HUES64 (cell line): ENCODE measurements at regions not wholly inside any gene's neighbourhood (a gene's known extent, or its start where the extent isn't known, plus 50 kb on each side); places are given as distances from the start of the nearest gene placed in this dataset.
A peak's percentile ranks its signal among the peaks of the same experiment; 100 is the strongest.
"Not testable (repeated sequence)": the region's sequence is repeated elsewhere in the genome, so short reads cannot be mapped to it uniquely, and the experiment has no call there.

Source experiments
- H3K27ac ChIP-seq: 2 replicates; pipeline ENCODE4 v1.7.0; 2013; ENCODE audit warnings: low read depth, low read length, inconsistent platforms
- H3K27me3 ChIP-seq: 2 replicates; pipeline ENCODE4 v1.6.1; 2013; ENCODE audit warnings: mild to moderate bottlenecking, low read length; ENCODE audit not compliant: insufficient read depth
- H3K36me3 ChIP-seq: 2 replicates; pipeline ENCODE4 v1.6.1; 2013; ENCODE audit warnings: mild to moderate bottlenecking, low read length; ENCODE audit not compliant: insufficient read depth
- H3K4me1 ChIP-seq: 2 replicates; pipeline ENCODE4 v1.6.1; 2013; ENCODE audit warnings: mild to moderate bottlenecking, low read length, moderate library complexity; ENCODE audit not compliant: insufficient read depth
- H3K4me3 ChIP-seq: 2 replicates; pipeline ENCODE4 v1.5.1; 2013; ENCODE audit warnings: mild to moderate bottlenecking, low read length, moderate library complexity
- H3K9ac ChIP-seq: 2 replicates; pipeline ENCODE4 v1.6.1; 2013; ENCODE audit warnings: mild to moderate bottlenecking, low read depth, low read length
- H3K9me3 ChIP-seq: 2 replicates; pipeline ENCODE4 v1.6.1; 2013; ENCODE audit warnings: low read depth, low read length; ENCODE audit not compliant: insufficient read depth
- WGBS: fragments of 150-250, 120-280 bp; methylation state at CpG from one replicate; pipeline ENCODE4 v1.1.7; 2013; ENCODE audit warnings: missing lambda C conversion rate; 5-methylcytosine and 5-hydroxymethylcytosine counted together

DNA sequence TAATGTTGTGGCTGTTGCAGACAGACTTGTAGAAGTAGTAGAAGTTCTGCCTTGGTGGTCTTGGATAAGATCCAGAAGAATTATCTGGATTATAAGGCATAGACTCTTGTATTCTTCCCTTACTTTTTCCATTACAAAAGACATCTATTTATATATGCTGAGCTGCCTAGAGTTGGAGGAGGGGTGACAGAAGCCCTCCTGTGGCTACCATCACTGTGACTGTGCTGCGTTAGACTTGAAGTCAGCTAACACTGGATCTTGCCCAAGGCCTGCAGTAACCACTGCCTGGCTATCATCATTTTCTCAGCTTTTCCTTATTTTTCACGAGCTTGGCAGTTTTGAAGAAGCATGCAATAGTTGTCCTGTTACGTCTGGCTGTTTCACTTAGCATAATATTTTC, 684.8 kb upstream of the BCHE start:
- no peak overlapping the region for H3K4me3 ChIP-seq
- WGBS, result 85% methylated on average over 3 of the region's 3 CpGs
- peaks cover 4% of the 10 kb centered on the region; the same call in 1 of the 2 replicates for H3K4me1 ChIP-seq
- no peaks in the 10 kb centered on the region for H3K36me3 ChIP-seq
- H3K27me3 ChIP-seq, result no peaks in the 10 kb centered on the region
- no peaks in the 10 kb centered on the region for H3K9me3 ChIP-seq
- H3K9ac ChIP-seq, result no peak overlapping the region
- no peak overlapping the region for H3K27ac ChIP-seq

- Histone ChIP-seq H3K36me3 (no peaks in the 10 kb centered on the region), H3K4me1 (peaks cover 4% of the 10 kb centered on the region; the same call in 1 of the 2 replicates)
- WGBS, result 100% methylated on average over 1 of the region's 2 CpGs
Observed at GRCh38 chr3:166519443-166519842, 682.2 kb upstream of the BCHE start.

GRCh38 chr3:166518040-166518439, 680.8 kb upstream of the BCHE start:
- whole genome bisulfite sequencing, result 94% methylated on average over 2 of the region's 2 CpGs
- Histone ChIP-seq H3K27ac (no peak overlapping the region), H3K36me3 (no peaks in the 10 kb centered on the region), H3K4me3 (no peak overlapping the region), H3K9ac (no peak overlapping the region), H3K4me1 (peaks cover 4% of the 10 kb centered on the region; the same call in 1 of the 2 replicates), H3K27me3 (no peaks in the 10 kb centered on the region), H3K9me3 (0 out of 2 replicates have a peak, but pooled peaks cover 5% of the 10 kb centered on the region)

More at GRCh38 chr3:166519443-166519842, 682.2 kb upstream of the BCHE start:
- H3K9ac ChIP-seq, result no peak overlapping the region
- no peak overlapping the region for H3K4me3 ChIP-seq
- no peaks in the 10 kb centered on the region for H3K27me3 ChIP-seq
- no peaks in the 10 kb centered on the region for H3K9me3 ChIP-seq
- no peak overlapping the region for H3K27ac ChIP-seq

- no peak overlapping the region for H3K4me3 ChIP-seq
- WGBS, result 76% methylated on average over 4 of the region's 4 CpGs
- no peaks in the 10 kb centered on the region for H3K36me3 ChIP-seq
- no peaks in the 10 kb centered on the region for H3K27me3 ChIP-seq
- H3K27ac ChIP-seq, result no peak overlapping the region
- no peak overlapping the region for H3K9ac ChIP-seq
- no peaks in the 10 kb centered on the region for H3K4me1 ChIP-seq
- H3K9me3 ChIP-seq, result 0 out of 2 replicates have a peak, but pooled peaks cover 10% of the 10 kb centered on the region
Observed at GRCh38 chr3:166510382-166510781, 673.2 kb upstream of the BCHE start.

- not testable (repeated sequence) for H3K27me3 ChIP-seq, H3K9ac ChIP-seq, H3K9me3 ChIP-seq, H3K4me3 ChIP-seq, H3K36me3 ChIP-seq, H3K27ac ChIP-seq
- WGBS, result 93% methylated on average over 2 of the region's 2 CpGs
- H3K4me1 ChIP-seq, result peaks cover 11% of the 10 kb centered on the region
Observed at GRCh38 chr3:166500420-166500819, 663.2 kb upstream of the BCHE start.

DNA sequence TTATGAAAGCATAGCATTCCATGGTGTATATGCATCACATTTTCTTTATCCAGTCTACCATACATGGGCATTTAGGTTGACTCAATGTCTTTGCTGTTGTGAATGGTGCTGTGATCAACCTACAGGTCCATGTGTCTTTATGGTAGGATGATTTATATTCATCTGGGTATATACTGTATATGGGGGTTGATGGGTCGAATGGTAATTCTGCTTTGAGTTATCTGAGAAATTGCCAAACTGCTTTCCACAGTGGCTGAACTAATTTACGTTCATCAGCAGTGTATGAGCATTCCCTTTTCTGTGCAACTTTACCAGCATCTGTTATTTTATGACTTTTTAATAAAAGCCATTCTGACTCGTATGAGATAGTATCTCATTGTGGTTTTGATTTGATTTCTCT, 662.4 kb upstream of the BCHE start:
- Histone ChIP-seq H3K9me3 (no peaks in the 10 kb centered on the region), H3K9ac (no peak overlapping the region), H3K27ac (no peak overlapping the region), H3K36me3 (no peaks in the 10 kb centered on the region), H3K4me1 (peaks cover 11% of the 10 kb centered on the region), H3K4me3 (no peak overlapping the region), H3K27me3 (no peaks in the 10 kb centered on the region)
- WGBS, result 96% methylated on average over 3 of the region's 3 CpGs

DNA sequence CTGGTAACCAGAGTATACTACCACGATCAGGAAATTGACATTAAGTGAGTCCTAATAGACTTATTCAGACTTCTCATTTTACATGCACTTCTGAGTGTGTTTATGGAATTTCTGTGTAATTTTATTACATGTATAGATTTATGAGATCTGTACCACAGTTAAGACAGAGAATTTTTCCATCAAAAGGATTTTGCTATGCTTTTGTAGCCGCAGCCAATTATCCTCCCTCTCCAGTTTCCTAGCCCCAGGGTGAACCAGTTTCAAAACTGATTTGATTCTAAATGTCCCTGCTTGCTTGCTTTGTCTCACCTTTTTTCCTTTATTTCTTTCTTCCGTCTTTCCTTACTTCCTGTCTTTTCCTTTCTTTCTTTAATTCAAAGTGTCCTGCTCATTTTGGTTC, 661.2 kb upstream of the BCHE start:
- H3K9me3 ChIP-seq, result no peaks in the 10 kb centered on the region
- WGBS, result 85% methylated on average over 3 of the region's 3 CpGs
- peaks cover 11% of the 10 kb centered on the region for H3K4me1 ChIP-seq
- H3K27ac ChIP-seq, result peak overlapping the region; percentile 10; the same call in 1 of the 2 replicates
- no peaks in the 10 kb centered on the region for H3K27me3 ChIP-seq
- no peak overlapping the region for H3K9ac ChIP-seq
- no peak overlapping the region for H3K4me3 ChIP-seq
- no peaks in the 10 kb centered on the region for H3K36me3 ChIP-seq

DNA sequence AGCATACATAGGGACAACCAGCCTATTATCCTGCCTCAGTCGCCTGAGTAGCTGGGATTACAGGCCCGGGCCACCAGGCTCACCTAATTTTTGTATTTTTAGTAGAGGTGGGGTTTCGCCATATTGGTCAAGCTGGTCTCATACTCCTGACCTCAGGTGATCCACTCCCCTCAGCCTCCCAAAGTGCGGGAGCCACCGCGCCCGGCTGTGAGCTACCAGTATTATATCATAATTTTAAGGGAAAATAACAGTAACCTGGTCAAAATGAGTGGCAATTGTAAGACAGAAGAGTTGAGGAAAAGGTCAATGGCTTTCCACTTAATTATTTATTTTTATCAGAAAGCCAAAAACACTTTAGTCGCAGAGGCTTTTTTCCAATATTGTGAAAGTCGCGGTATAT, 652.6 kb upstream of the BCHE start:
- H3K27ac ChIP-seq, result no peak overlapping the region
- H3K9me3 ChIP-seq, result no peaks in the 10 kb centered on the region
- H3K27me3 ChIP-seq, result no peaks in the 10 kb centered on the region
- H3K4me1 ChIP-seq, result no peaks in the 10 kb centered on the region
- 95% methylated on average over 2 of the region's 10 CpGs for WGBS
- H3K9ac ChIP-seq, result no peak overlapping the region
- no peaks in the 10 kb centered on the region for H3K36me3 ChIP-seq
- no peak overlapping the region for H3K4me3 ChIP-seq

DNA sequence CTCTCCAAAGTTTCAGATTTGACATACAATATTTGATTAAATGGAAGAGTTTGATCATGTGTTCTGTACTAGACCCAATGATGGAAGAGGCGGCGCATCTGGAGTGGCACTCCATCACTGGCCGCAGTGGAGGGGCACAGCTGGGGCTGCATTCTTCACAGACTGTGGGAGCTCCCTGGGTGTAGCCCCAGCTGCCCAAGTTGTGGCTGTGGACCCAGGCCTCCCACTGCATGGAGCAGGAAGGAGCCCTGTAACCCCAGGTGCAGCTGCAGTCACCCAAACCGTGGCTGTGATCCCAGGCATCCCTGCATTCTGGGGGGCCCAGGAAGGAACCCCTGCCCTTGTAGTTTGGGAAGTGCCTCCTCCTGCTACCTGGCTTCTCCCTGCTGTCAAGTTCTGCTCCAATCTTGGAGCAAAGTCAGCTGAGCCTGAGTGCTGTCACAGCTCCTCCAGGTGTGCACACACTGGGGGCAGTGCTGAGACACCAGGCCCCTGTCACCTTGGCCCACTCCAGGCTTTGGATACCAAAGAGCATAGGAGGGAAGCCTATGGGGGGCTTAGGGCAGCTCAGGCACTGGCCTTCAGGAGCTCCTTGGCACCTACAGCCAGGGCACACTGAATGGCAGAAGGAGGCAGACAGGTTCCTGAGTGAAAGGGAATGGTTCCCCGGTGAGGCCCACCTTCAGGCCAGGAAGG, 651.9 kb upstream of the BCHE start:
- Histone ChIP-seq H3K4me3 (no peak overlapping the region), H3K9ac (no peak overlapping the region), H3K36me3 (no peaks in the 10 kb centered on the region), H3K27me3 (no peaks in the 10 kb centered on the region), H3K27ac (no peak overlapping the region), H3K4me1 (no peaks in the 10 kb centered on the region), H3K9me3 (no peaks in the 10 kb centered on the region)
- 99% methylated on average over 5 of the region's 5 CpGs for WGBS

DNA sequence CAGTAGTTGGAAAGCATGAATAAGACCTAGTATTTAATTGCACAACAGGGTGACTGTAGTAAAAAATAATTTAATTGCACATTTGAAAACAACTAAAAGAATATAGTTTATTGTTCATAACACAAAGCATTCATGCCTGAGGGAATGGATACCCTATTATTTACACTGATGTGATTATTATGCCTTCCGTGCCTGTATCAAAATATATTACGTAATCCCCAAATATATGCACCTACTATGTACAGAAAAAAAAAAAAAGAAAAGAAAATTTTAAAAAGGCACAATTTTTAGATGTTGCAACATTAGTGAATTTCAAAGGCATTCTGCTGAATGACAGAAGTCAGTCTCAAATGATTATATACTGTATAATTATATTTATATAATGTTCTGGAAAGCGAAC, 647.2 kb upstream of the BCHE start:
- Histone ChIP-seq H3K4me1 (no peaks in the 10 kb centered on the region), H3K36me3 (no peaks in the 10 kb centered on the region), H3K9ac (no peak overlapping the region), H3K27me3 (no peaks in the 10 kb centered on the region), H3K9me3 (no peaks in the 10 kb centered on the region), H3K27ac (no peak overlapping the region), H3K4me3 (no peak overlapping the region)
- WGBS, result no CpG with 5 or more reads among the region's 3 CpGs

- Histone ChIP-seq H3K27ac (no peak overlapping the region), H3K27me3 (no peaks in the 10 kb centered on the region), H3K4me1 (no peaks in the 10 kb centered on the region), H3K9ac (no peak overlapping the region), H3K4me3 (no peak overlapping the region), H3K36me3 (no peaks in the 10 kb centered on the region), H3K9me3 (no peaks in the 10 kb centered on the region)
Observed at GRCh38 chr3:166481340-166481739, 644.1 kb upstream of the BCHE start.

DNA sequence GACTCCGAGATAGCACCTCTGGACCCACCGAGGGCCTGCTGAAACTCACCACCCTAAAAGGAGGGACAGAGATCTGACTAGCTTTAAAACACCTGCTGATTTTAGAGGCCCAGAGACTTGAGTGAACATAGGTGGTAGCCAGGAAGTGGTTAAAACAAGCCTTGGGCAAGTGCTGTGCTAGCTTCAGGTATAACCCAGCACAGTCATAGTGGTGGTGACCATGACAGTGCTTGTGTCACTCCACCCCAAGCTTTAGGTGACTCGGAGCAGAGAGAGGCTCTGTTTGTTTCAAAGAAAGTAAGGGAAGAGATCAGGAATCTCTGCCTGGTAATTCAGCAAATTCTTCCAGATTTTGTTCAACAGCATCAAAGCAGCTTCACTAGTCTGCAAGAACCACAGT, 641.1 kb upstream of the BCHE start:
- H3K4me3 ChIP-seq, result no peak overlapping the region
- no peak overlapping the region for H3K9ac ChIP-seq
- H3K36me3 ChIP-seq, result no peaks in the 10 kb centered on the region
- 63% methylated on average over 3 of the region's 3 CpGs for WGBS
- H3K27me3 ChIP-seq, result no peaks in the 10 kb centered on the region
- H3K27ac ChIP-seq, result no peak overlapping the region
- H3K4me1 ChIP-seq, result no peaks in the 10 kb centered on the region
- no peaks in the 10 kb centered on the region for H3K9me3 ChIP-seq
